ENCODE measurements at regions not wholly inside any gene's neighbourhood (a gene's known extent, or its start where the extent isn't known, plus 50 kb on each side); places are given as distances from the start of the nearest gene placed in this dataset.

- no peak for DNase-seq
These were observed 1376.4 kb downstream of the CDH11 start for GRCh38 chr16:63745456-63745855.

- no peak for DNase-seq
These were observed 1377.6 kb downstream of the CDH11 start for GRCh38 chr16:63744077-63744874.

GRCh38 chr16:63742150-63742549, 1379.7 kb downstream of the CDH11 start:
- DNase-seq, result no peak

GRCh38 chr16:63737633-63738032, 1384.2 kb downstream of the CDH11 start:
- DNase-seq, result no peak

- DNase-seq, result no peak
These were observed 1386.4 kb downstream of the CDH11 start for GRCh38 chr16:63735456-63735855.

- DNase-seq, result no peak
These were observed 1401.0 kb downstream of the CDH11 start for GRCh38 chr16:63720848-63721247.

- no peak for DNase-seq
These were observed 1401.9 kb downstream of the CDH11 start for GRCh38 chr16:63719926-63720325.

GRCh38 chr16:63717806-63718205, 1404.1 kb downstream of the CDH11 start:
- DNase-seq, result no peak

- DNase-seq, result no peak
These were observed 1407.0 kb downstream of the CDH11 start for GRCh38 chr16:63714876-63715275.

GRCh38 chr16:63712725-63713124, 1409.1 kb downstream of the CDH11 start:
- DNase-seq, result no peak

- no peak for DNase-seq
These were observed 1418.3 kb downstream of the CDH11 start for GRCh38 chr16:63703612-63704011.

- no peak for DNase-seq
These were observed 1418.8 kb downstream of the CDH11 start for GRCh38 chr16:63702981-63703590.

GRCh38 chr16:63697736-63698135, 1424.1 kb downstream of the CDH11 start:
- no peak for DNase-seq

- DNase-seq, result no peak
These were observed 1426.5 kb downstream of the CDH11 start for GRCh38 chr16:63695347-63695746.

- no peak for DNase-seq
These were observed 1430.9 kb downstream of the CDH11 start for GRCh38 chr16:63690961-63691360.

GRCh38 chr16:63690267-63690666, 1431.6 kb downstream of the CDH11 start:
- DNase-seq, result no peak

- no peak for DNase-seq
These were observed 1432.8 kb downstream of the CDH11 start for GRCh38 chr16:63689068-63689467.

- no peak for DNase-seq
These were observed 1437.4 kb downstream of the CDH11 start for GRCh38 chr16:63684149-63685101.

- no peak for DNase-seq
These were observed 1439.0 kb downstream of the CDH11 start for GRCh38 chr16:63682844-63683243.

GRCh38 chr16:63672493-63672892, 1449.4 kb downstream of the CDH11 start:
- DNase-seq, result no peak

- DNase-seq, result no peak
These were observed 1458.7 kb downstream of the CDH11 start for GRCh38 chr16:63663155-63663554.

GRCh38 chr16:63655846-63656245, 1466.0 kb downstream of the CDH11 start:
- DNase-seq, result no peak

GRCh38 chr16:63653044-63653839, 1468.6 kb downstream of the CDH11 start:
- DNase-seq, result no peak
